Activated CD4-positive, alpha-beta T cell treated with anti-CD3 and anti-CD28 coated beads, Interleukin-2, amount 50 U/mL, for 48 hours (primary cell): ENCODE measurements at regions not wholly inside any gene's neighbourhood (a gene's known extent, or its start where the extent isn't known, plus 50 kb on each side); places are given as distances from the start of the nearest gene placed in this dataset.
"Not testable (repeated sequence)": the region's sequence is repeated elsewhere in the genome, so short reads cannot be mapped to it uniquely, and the experiment has no call there.

ENCODE experiments used
- DNase-seq, 2 experiments: peaks; one replicate each; pipeline ENCODE4 v3.0.0-alpha.2; 2020

DNA sequence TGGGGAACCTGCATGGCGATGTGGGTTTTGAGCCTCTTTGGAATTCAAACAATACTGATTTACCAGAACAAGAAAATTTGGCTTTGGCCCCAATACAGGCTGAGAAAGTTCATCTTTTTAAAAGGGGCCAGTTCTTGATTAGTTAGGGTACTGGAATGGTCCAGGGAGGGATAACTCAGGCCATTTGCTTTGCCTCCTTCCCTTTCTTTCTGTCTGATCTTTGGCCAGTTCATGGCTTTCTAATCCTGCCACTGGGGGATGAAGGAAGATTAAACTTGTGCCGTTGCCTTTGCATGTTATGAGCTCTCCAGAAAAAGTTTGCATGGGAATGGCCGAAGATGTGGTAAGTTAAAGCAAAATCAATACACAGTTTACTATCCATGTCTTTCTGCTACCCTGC, 78.4 kb downstream of the ADAMTS15 start:
- DNase-seq = no peak

DNA sequence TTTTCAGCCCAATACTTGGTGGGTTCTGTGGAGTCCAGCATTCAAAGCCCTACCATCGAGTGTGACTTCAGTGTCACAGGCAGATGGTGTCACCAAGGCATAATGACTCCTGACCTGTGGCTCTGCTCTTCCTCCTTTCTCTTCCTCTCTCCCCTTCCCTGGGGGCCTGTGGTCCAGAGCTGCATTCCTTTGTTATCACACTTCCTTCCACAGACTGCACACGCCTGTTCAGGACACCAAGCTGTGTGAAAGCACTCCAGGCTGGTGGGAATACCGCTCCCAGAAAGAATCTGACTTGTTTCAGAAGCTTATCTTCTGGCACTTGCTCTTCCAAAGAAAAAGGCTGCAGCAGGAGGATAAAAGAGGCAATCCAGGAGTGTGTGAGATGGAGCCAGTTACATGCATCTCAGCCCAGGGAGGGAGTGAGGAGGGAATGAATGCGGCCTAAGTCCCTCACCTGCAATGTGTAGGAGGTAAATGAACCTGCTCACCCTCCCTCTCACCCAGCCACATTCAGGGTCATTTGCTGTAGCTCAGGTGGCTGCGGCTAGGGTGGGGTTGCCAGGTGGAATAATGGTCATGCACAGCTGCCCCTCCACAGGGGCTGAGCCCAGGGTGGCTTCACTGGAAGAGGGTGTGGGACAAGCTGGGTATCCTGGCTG, 79.3 kb downstream of the ADAMTS15 start:
- DNase-seq = no peak

DNA sequence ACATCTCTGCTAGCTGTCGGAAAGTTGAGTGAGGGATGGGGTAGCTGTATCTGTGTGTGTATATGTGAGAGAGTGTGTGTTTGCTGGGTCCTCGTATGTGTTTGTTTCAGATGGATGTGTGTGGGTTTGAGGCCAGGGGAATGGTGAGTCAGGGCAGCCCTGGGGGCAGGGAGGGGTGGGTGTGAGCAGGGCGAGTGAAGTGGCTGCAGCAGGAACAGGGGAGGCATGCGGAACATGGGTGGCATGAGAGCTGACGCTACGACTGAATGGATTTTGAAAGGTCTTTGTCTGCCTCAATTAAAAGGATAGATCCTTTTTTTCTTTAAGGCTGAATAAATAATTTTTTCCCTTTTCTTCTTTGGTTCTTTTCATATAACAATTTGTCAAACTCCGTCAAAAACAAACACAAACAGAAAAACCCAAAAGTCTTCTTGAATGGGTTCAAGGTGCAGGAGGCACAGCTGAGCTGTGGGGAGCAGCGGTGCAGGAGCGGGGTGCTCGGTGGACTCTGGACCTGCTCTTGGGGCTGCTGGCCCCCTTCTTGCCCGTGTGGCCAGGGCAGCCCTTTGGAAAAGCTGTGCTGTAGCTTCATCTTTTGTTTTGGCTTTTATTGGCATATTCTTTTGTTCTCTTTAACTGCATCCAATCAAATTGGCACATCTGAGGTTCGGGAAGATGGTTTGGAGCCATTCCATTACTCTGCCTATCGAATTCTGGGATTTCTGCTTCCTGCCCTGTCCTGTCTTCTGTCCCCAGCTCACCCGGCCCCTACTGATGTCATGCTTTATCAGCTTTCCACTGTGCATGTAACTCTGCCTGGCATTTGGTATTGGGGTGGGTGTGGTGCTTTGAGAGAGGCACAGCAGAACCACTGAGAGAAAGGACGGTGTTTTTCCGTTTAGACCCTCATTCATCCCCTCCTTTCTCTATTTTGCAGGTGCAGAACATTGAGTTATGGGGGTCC, 80.1 kb downstream of the ADAMTS15 start:
- DNase-seq = no peak

DNA sequence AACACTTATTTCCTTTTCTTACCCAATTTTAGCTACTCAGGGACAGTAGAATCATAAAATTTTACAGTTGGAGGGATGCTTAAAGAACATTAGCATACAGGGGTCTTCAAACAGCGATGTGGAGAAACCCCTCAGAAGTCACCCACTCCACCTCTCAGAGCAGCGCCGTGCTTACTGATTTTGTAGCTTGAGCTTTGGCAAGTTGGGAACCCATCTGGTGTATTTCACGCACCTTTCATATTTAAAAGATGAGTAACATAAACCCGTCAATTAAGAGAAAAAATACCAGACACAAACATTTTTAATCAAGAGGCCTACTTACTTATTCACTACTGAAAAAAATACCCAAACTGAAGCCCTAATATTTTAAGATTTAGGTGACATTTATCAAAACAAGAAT, 80.9 kb downstream of the ADAMTS15 start:
- DNase-seq = no peak

DNA sequence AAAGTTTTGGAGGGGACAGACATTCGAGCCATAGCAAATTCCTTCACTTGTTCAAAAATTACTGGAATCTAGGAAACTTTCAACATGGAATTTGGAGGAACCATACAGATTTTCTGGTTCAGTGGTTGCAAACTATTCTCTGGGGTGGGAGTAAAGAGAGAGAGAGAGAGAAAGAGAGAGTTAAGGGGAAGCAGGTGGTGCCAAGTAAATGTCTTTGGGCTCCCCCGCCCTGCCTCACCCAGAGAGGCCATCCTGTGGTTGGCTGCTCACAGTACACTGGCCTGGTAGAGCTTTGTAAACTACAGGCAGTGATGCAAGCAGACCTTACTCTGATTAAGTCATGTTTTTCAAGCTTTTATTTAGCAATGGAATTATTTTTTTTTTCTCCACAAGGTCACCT, 82.6 kb downstream of the ADAMTS15 start:
- no peak for DNase-seq

DNA sequence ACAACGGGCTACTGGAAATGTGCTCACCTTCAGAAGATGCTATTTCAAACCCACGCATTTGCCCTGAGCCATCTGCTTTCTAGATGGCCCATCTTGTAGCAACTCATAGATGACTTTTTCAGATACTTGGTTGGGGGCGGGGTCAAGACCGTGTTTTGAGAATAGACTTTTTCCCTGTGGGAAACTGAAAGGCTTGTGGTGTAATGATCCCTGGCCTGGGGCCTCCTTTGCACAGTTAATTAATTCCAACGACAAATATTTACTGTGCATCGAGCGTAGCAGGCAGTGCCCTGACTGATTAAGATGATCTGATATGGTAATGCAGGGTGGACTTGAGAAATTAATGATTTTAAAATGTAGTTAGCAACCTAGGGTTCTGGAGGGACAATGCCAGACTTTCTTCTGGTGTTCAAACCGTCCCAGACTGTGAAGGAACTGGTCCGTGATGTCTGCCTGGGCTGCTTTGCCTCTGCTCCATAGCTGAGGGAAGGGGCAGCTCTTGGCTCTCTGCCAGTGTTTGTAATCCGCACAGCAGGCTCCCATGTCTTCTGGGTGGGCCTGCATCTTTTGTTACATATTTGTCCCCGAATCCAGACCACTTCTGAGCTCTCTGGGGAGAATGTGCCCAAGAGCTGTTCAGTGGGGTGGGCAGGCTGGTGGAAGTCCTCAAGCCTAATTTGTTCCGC, 84.8 kb downstream of the ADAMTS15 start:
- no peak for DNase-seq

DNA sequence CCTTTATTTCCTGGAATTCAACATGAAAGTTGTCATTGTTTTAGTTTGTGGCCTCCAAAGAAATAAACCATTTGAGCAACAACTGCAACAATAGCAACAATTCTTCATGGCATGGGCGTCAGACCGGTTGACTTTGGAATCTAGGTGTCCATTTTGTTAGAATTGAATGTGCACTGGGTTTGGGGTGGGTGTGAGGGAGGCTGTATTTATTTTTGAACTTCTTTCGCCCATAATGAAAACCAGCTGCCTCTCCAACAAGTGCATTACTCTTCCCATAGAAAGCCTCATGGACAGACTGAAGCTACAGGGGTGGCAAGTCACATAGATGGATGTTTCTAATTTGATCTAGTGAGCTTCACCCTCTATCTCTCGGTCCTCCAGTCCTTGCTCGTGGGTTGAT, 85.4 kb downstream of the ADAMTS15 start:
- DNase-seq = no peak

DNA sequence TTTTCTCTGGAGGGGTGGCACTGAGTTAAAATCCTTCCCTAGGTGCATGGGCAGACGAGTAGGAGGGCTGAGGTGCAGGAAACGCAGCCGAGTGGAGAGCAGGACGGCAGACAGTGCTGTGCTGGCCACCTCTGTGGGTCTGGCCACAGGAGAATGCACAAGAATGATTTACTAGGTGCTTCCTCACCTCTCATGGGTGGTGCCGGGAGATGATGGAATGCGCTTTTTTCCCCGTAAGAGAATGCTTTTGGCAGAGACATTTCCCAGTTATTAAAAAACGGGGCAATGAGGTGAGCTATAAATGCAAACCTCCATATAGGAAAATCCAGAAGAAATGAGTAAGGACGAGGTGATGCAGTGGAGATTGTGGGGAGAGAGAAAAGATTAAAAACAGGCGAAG, 86.1 kb downstream of the ADAMTS15 start:
- no peak for DNase-seq

DNA sequence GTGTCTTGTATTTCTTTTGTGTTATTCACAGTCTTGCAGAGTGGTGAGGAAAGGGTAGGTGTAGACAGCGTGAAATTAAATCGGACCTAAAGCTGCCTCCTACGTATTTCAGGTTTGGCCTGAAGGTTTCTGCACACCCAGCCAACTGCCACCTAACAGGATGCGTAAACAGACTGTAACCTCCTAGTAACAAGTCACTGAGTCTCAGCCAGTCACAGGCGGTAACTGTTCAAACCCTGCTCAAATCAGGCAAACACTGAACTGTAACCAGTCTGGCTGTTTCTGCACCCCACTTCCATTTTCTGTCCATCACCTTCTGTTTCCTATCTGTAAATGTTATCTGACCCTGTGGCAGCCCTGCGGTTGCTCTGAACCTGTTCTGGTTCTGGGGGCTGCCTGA, 87.1 kb downstream of the ADAMTS15 start:
- no peak for DNase-seq

DNA sequence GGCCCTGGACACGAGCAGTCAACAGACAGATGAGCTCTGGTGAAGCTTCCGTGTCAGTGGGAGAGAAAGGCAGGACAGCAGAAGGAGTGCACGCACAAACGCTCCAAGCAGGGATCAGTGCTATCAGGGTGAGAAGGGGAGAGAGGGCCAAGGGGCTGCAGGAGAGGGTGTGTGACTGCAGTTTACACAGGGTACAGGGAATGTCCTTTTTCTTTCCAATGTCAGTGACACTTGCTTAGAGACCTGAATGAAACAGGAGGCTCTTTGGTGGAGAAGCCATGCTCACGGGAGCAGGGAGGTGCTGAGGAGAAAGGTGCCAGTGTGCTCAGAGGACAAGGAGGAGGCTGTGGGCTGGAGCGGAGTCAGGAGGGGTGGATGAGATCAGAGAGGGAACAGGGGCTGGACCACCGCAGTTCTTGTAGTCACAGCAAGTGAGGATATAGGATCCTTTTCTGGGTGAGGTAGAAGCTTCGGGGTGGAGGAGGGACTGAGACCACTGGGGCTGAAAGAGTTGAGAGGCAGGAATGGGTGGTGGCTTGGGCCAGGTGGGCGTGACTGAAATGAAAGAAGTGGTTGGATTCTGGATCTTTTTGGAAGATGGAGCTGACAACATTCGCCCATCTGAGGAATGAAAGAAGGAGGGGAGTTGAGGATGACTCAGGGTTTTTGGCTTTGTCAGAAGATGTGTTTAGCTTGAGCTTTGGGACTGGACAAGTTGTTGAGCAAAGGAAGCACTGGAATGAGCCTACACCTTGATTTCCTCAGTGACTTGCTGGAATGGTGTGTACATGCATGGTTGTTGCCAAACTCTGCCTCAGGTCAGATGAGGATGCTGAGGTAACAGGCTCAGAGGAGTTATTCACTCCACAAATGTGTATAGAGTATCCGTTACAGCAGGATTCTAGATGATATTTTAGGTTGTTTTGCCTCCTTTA, 87.9 kb downstream of the ADAMTS15 start:
- DNase-seq = no peak

DNA sequence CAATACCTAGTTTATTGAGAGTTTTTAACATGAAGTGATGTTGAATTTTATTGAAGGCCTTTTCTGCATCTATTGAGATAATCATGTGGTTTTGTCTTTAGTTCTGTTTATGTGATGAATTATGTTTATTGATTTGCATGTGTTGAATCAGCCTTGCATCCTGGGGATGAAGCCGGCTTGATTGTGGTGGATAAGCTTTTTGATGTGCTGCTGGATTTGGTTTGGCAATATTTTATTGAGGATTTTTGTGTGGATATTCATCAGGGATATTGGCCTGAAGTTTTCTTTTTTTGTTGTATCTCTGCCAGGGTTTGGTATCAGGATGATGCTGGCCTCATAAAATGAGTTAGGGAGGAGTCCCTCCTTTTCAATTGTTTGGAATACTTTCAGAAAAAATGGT, 91.2 kb downstream of the ADAMTS15 start:
- not testable (repeated sequence) for DNase-seq

DNA sequence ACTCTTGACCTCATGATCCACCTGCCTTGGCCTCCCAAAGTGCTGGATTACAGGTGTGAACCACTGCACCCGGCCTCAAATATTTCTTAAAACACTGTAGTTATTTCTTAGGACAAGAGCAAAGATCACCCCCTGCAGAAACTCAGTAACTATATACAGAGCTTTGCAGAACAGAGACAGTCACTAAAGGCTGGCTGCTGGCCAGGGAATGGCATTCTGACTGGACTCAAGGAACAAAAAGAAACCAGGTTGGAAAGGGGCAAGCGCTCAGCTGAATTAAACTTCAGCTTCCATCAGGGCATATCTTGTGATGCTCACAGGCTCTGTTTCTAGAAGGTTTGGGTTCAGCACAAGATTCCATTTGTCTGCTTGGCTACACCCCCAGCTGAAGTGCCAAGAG, 95.8 kb downstream of the ADAMTS15 start:
- no peak for DNase-seq

DNA sequence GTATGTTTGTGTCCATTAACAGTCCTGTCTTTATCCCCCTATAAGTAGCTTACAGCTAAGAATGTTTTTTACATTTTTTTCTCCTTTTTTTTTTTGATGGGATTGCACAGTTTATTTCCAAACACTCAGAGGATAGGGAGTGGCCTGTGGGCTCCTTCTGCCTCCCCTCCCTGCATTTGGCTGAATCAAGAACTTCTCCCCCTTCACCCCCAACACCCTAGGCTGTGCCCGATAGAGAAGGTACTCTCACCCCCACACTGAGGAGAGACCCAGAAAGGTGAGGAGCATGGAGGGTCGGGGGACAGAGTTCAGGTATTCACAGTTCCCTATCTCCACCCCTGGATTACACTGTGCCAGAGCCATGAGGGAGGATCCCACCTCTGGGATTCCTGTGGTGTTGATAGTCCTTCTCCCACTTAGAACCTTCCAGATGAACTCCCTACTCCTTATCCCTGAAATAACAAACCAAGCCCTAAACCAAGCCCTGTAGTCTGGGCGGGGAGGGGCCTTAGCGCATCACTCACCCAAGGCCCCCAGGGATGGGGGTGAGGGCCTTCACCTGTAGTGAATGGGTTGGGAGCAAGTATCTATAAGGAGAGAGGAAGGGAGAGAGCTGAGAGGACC, 97.1 kb downstream of the ADAMTS15 start:
- no peak for DNase-seq

DNA sequence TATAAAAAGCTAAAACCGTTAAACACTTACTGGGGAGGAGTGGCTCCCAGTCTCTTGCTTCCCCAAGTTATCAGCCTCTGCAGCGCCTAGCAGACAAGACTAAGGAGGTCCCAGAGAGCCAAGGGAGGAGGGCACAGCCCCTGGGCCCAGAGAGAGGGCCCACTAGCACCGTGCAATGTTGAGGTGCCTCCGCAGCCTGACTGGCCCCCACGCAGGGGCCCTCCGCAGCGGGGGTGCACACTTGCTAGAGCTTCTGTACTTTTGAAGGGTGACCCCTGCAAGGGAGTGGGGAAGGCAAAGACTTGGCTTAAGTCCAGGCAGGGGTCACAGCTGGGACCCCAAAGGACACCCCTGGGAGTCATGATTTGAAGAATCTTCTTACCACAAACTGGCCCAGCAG, 98.0 kb downstream of the ADAMTS15 start:
- no peak for DNase-seq

DNA sequence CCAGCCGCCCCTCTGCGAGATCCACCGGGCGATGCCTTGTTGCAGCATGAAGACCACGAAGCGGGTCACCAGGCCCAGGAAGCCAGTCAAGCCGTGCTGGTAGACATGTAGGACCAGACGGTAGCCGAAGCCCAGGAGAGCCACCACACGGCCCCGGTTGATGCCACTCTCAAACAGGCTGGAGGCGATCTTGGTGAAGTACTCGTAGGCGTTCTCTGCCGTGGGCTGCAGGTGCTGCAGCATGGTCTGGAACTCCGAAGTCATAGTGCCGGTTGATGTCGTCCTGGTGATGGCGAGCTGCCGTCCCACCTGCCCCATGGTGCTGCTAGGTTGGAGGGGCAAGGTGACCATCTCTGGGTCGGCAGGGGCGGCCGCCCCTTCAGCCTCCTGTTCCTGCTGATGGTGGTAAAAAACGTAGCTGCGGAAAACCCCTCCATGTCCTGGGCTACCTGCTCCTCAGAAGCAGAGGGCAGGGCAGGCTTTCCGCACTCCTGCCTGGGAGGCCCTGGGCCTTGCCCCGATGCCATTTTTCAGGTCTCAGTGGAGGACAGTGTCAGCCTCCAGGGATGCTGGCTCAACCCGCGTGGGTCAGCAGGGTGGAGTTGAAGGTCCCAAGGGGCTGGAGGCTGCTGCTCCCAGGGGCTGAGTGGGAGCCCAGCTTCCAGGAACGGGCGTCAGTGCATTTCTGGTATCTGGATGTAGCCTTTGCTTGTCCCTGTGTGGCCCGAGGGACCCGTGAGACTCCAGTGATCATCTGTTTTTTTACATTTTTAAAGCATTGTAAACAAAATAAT, 98.7 kb downstream of the ADAMTS15 start:
- DNase-seq = no peak

DNA sequence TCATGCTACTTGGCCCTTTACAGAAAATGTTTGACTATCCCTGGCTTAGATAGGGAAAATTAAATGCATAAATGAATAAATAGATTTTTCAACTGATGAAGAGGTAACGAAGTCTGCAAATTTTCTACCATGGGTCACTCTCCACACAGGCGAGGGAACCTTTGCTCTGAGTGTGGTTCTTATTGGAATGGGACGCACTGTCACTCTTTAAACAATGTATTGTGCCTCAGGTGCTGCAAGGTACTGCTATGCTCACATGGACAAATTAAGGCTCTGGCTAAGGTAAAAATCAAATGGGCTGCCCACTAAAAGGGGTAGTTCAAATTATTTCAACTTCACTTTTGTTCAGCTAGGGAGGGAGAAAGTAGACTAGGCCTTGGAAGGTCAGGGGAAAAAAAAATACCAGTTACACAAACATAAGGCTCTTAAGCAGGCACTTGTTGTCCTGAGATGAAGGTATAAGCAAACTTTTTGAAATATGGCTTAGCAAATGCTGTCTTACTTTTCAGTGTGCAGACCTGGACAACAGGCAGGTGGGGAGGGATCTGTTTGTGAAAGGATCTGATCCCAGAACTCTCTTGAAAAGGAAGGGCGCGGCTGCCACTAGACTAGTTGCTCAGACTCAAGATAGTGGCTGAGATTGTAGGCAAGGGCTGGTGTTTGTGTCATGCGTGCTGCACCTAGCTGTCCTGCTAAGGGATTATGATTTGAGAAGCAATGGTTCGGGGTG, 99.5 kb downstream of the ADAMTS15 start:
- no peak for DNase-seq

DNA sequence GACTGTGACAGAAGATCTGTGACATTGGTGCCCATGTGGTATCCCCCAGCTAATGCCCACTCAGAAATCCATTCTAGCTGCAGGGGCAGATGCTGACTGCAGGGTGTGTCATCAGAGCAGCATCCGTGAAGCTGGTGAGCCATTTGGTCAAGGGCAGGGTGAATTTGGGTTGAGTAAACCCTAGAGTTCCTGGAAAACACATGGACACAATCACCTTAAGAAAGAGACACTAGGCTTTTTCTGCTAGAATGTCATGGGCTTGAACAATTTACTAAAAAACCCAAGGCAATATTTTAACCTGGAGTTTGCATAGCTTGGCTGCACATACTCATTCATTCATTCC, 100.0 kb downstream of the ADAMTS15 start:
- no peak for DNase-seq

DNA sequence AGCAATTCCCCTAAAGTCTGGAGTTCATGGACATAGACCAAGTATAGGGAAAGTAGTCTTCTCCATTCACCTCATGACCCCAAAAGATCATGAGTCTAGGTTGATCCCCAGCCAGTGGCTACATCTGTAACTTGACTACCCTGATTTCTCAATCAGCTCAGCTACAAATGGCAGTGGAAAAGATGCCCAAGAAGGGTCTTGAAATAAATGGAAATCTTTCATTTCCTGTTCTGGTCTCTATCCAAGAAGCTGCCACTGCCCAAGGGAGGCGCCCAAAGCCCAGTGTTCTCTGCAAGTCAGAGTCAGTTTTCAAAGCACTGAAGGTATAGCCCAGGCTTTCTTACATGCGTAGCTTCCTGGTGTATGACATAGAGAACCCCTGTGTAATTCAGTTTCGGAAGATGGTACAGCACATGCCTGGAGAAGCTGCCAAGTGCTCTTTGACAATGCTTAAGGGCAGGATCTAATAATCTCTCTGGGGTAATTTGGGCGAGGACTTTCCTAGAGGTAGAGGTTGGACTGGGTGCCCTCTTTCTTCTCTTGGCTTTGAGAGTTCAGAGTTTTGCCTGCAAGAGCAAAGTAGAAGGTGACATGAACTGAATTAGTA, 101.1 kb downstream of the ADAMTS15 start:
- no peak for DNase-seq

DNA sequence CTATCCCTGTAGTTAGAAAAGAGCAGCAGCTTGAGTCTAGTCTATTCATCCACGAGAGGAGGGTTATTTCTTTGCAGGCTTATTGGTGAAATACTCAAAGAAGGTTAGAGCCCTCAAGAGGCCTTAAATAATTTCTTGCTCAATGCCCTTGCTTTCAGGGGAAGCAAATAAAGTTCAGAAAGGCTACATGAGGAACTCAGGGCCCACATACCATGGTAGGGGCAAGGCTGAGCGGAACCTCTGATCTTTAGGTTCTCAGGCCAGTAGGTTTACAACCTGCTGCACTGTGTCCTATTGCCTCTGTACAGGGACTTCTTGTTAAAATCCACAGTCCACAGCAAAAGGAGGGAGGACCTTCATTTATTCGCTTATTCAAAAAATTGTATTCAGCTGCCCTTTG, 101.7 kb downstream of the ADAMTS15 start:
- no peak for DNase-seq

DNA sequence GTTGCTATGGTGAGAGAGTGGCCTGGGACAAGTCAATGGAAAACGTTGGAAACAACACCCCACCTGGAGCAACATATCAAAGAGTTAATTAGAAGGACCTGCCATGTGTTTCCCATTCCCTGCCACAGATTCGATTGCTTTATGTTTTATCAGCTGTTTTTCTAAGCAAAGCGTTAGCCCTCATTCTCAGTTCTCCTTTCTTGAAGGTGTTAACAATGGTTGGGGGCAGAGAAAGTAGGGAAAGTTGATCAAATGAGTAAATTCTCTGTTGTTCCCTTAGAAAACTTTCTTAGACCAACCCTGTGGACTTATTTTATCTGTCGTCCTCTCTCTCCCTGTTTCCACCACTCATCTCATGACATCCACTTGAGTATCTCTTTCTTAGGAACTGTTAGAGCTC, 102.5 kb downstream of the ADAMTS15 start:
- DNase-seq = no peak
